Thoracic aorta (tissue), 2 donors: ENCODE measurements at regions not wholly inside any gene's neighbourhood (a gene's known extent, or its start where the extent isn't known, plus 50 kb on each side); places are given as distances from the start of the nearest gene placed in this dataset.
"Not testable (repeated sequence)": the region's sequence is repeated elsewhere in the genome, so short reads cannot be mapped to it uniquely, and the experiment has no call there.

Experiments used
- ATAC-seq: fragments of 150-250 bp; one replicate; pipeline ENCODE4 v1.8.0; 2017; ENCODE audit warnings: low read depth; ENCODE audit not compliant: insufficient number of reproducible peaks, low FRiP score
- DNase-seq: peaks from one replicate; pipeline ENCODE4 v3.0.0-alpha.2; 2020; ENCODE audit warnings: low spot score
- H3K27ac ChIP-seq, 2 donors: fragments of 200-600 bp; sonication (generic); 1 replicate in 1 of 2; 2 replicates in 1 of 2; pipeline ENCODE4 v1.5.1; 2016; ENCODE audit warnings: mild to moderate bottlenecking in 2 of 2, moderate library complexity in 2 of 2
- H3K27me3 ChIP-seq: fragments of 200-600 bp; sonication (generic); replicated peaks from 2 replicates; pipeline ENCODE4 v1.6.0; 2016; ENCODE audit warnings: mild to moderate bottlenecking; ENCODE audit not compliant: insufficient read depth
- H3K36me3 ChIP-seq: fragments of 200-600 bp; sonication (generic); one replicate; pipeline ENCODE4 v1.5.1; 2016
- H3K4me1 ChIP-seq, 2 donors: fragments of 200-600 bp; sonication (generic); 1 replicate in 1 of 2; 2 replicates in 1 of 2; pipeline versions ENCODE4 v1.5.1 to v1.6.0; 2016; ENCODE audit warnings: low read depth in 2 of 2, mild to moderate bottlenecking in 1 of 2; ENCODE audit not compliant: control insufficient read depth in 1 of 2
- H3K4me3 ChIP-seq: fragments of 200-600 bp; sonication (generic); 2 replicates; pipeline ENCODE4 v1.5.1; 2016; ENCODE audit warnings: mild to moderate bottlenecking
- H3K9me3 ChIP-seq: fragments of 200-600 bp; sonication (generic); 2 replicates; pipeline ENCODE4 v1.5.1; 2016
- CTCF ChIP-seq: fragments of 200-600 bp; sonication (generic); IDR thresholded peaks from one replicate; pipeline ENCODE4 v1.5.1; 2019; ENCODE audit warnings: antibody characterized with exemption

GRCh38 chr3:40754994-40755393 lies 230.2 kb downstream of the ZNF621 start:
- Histone ChIP-seq H3K27me3 (no peaks in the 10 kb centered on the region), H3K36me3 (no peaks in the 10 kb centered on the region), H3K4me1 (no peaks in the 10 kb centered on the region), H3K4me3 (no peak overlapping the region), H3K9me3 (no peaks in the 10 kb centered on the region), H3K27ac (no peak overlapping the region)
- no peak for TF ChIP-seq CTCF
- no peak for DNase-seq
- ATAC-seq = no peak

GRCh38 chr3:40756500-40756899 lies 231.7 kb downstream of the ZNF621 start:
- H3K9me3 ChIP-seq = no peaks in the 10 kb centered on the region
- H3K27ac ChIP-seq = no peak overlapping the region
- TF ChIP-seq CTCF = no peak
- H3K27me3 ChIP-seq = no peaks in the 10 kb centered on the region
- no peak overlapping the region for H3K4me3 ChIP-seq
- ATAC-seq (no peak), DNase-seq (no peak)
- no peaks in the 10 kb centered on the region for H3K36me3 ChIP-seq
- H3K4me1 ChIP-seq = no peaks in the 10 kb centered on the region

GRCh38 chr3:40762771-40763170 lies 238.0 kb downstream of the ZNF621 start:
- H3K27me3 ChIP-seq, H3K27ac ChIP-seq, H3K9me3 ChIP-seq, H3K36me3 ChIP-seq, H3K4me3 ChIP-seq, ATAC-seq, DNase-seq: not testable (repeated sequence)
- H3K4me1 ChIP-seq = peaks cover 13 to 18% of the 10 kb centered on the region in 2 donors

GRCh38 chr3:40763807-40764206 lies 239.0 kb downstream of the ZNF621 start:
- H3K9me3 ChIP-seq = no peaks in the 10 kb centered on the region
- H3K4me1 ChIP-seq = peaks cover 13 to 18% of the 10 kb centered on the region in 2 donors
- ATAC-seq (no peak), DNase-seq (no peak)
- no peak overlapping the region for H3K27ac ChIP-seq
- H3K4me3 ChIP-seq = no peak overlapping the region
- TF ChIP-seq CTCF = no peak
- H3K27me3 ChIP-seq = no peaks in the 10 kb centered on the region
- H3K36me3 ChIP-seq = no peaks in the 10 kb centered on the region

- H3K4me1 ChIP-seq = peaks cover 13 to 25% of the 10 kb centered on the region in 2 donors
- no peaks in the 10 kb centered on the region for H3K36me3 ChIP-seq
- no peak overlapping the region for H3K27ac ChIP-seq
- H3K4me3 ChIP-seq = no peak overlapping the region
- DNase-seq = no peak
- no peaks in the 10 kb centered on the region for H3K27me3 ChIP-seq
- no peak for ATAC-seq
- no peaks in the 10 kb centered on the region for H3K9me3 ChIP-seq
- no peak for TF ChIP-seq CTCF
Measured at GRCh38 chr3:40764747-40765146, 240.0 kb downstream of the ZNF621 start.

GRCh38 chr3:40765884-40766283 lies 241.1 kb downstream of the ZNF621 start:
- ATAC-seq (peak; percentile 85), DNase-seq (peak; percentile 7)
- H3K36me3 ChIP-seq = no peaks in the 10 kb centered on the region
- H3K4me3 ChIP-seq = peak overlapping the region; percentile 50
- peaks cover 19 to 37% of the 10 kb centered on the region in 2 donors for H3K4me1 ChIP-seq
- H3K27me3 ChIP-seq = no peaks in the 10 kb centered on the region
- no peak for TF ChIP-seq CTCF
- H3K27ac ChIP-seq = peak overlapping the region; percentile 51 to 54
- H3K9me3 ChIP-seq = no peaks in the 10 kb centered on the region
